HEK293T (cell line): ENCODE measurements at regions not wholly inside any gene's neighbourhood (a gene's known extent, or its start where the extent isn't known, plus 50 kb on each side); places are given as distances from the start of the nearest gene placed in this dataset.

ENCODE experiments used
- FOXM1 ChIP-seq: fragments of 450-650 bp; IDR thresholded peaks from 2 replicates; pipeline ENCODE4 v1.6.1; 2017; ENCODE audit warnings: mild to moderate bottlenecking, borderline replicate concordance
- ZNF384 ChIP-seq: fragments of 450-650 bp; IDR thresholded peaks from 2 replicates; pipeline ENCODE4 v1.6.1; 2016

DNA sequence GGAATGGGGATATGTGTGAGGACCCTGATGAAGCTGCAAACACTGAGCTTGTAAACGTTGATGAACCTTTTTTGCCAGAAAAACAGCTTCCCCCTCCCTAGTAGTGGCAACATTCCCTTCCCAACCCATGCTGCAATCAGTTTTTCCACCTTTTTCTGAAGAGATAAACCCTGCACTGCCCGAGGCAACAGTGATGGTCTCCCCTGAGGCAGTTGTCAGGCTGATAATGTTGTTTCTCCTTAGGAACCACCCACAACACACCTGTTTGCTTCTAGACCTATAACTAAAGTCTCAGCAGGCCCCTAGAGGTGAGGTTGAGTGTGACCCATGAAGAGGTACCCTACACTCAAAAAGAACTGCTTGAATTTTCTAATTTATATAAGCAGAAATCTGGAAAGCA is 922.4 kb upstream of the ADGRL4 start:
- TF ChIP-seq FOXM1: no peak
- no peak for TF ChIP-seq ZNF384
